Transverse colon (tissue), 4 donors: ENCODE measurements at regions not wholly inside any gene's neighbourhood (a gene's known extent, or its start where the extent isn't known, plus 50 kb on each side); places are given as distances from the start of the nearest gene placed in this dataset.

Source experiments
- DNase-seq: peaks from one replicate; pipeline ENCODE4 v3.0.0-alpha.2; 2019
- H3K27ac ChIP-seq, 4 donors: fragments of 200-600 bp; sonication (generic); 2 replicates each; pipeline ENCODE4 v1.5.1; 2016 to 2018; ENCODE audit warnings: inconsistent platforms in 4 of 4
- H3K27me3 ChIP-seq: fragments of 200-600 bp; sonication (generic); 2 replicates; pipeline ENCODE4 v1.5.1; 2017; ENCODE audit warnings: inconsistent platforms
- H3K36me3 ChIP-seq, 4 donors: fragments of 200-600 bp; sonication (generic); 2 replicates each; pipeline ENCODE4 v1.5.1; 2017 to 2019; ENCODE audit warnings: inconsistent platforms in 4 of 4
- H3K4me1 ChIP-seq, 4 donors: fragments of 200-600 bp; sonication (generic); 2 replicates each; pipeline ENCODE4 v1.5.1; 2017 to 2020; ENCODE audit warnings: inconsistent platforms in 4 of 4
- H3K4me3 ChIP-seq, 4 donors: fragments of 200-600 bp; sonication (generic); 1 replicate in 1 of 4; 2 replicates in 3 of 4; pipeline versions ENCODE4 v1.5.1 to v1.6.1; 2017 to 2019; ENCODE audit warnings: inconsistent platforms in 4 of 4
- H3K9me3 ChIP-seq, 2 donors: fragments of 200-600 bp; sonication (generic); 2 replicates each; pipeline ENCODE4 v1.5.1; 2017 to 2019; ENCODE audit warnings: inconsistent platforms in 2 of 2
- EP300 ChIP-seq: sonication (generic); formaldehyde crosslinking; IDR thresholded peaks from one replicate; pipeline ENCODE4 v1.6.1; 2017; ENCODE audit warnings: antibody characterized with exemption, low read depth
- POLR2A ChIP-seq: fragments of 450-650 bp; IDR thresholded peaks from one replicate; pipeline ENCODE4 v1.6.1; 2016; ENCODE audit warnings: antibody characterized with exemption, mild to moderate bottlenecking, moderate library complexity
- POLR2AphosphoS5 ChIP-seq, 3 donors: sonication (generic); formaldehyde crosslinking; IDR thresholded peaks; one replicate each; pipeline ENCODE4 v1.6.1; 2016; ENCODE audit warnings: antibody characterized with exemption in 3 of 3
- WGBS, 2 donors: methylation state at CpG; one replicate each; pipeline ENCODE4 v1.1.5; 2018; ENCODE audit warnings: low coverage in 1 of 2; 5-methylcytosine and 5-hydroxymethylcytosine counted together
- in situ Hi-C, 4 donors: fragments of 200-750 bp; cut with MboI; loops; one replicate each; pipeline versions ENCODE4 v1.15.0 to v1.15.1; 2017; ENCODE audit warnings: low sequenced_read_pairs in 3 of 4, low pct_ligation_motif_present in 1 of 4, low pct_unique_long_range_greater_than_20kb in 1 of 4
- intact Hi-C: fragments of 100-400 bp; cut with DNase I; formaldehyde crosslinking; loops from one replicate; pipeline ENCODE4 v1.15.1; 2023; ENCODE audit warnings: low total_unique reads
- TF ChIP-seq, protein P1 (sequence below), 5 experiments: fragments of 200-600 bp in 3 of 5; fragments of 450-650 bp in 2 of 5; sonication (generic) in 3 of 5; IDR thresholded peaks; 1 replicate in 2 of 5; 2 replicates in 3 of 5; pipeline ENCODE4 v1.5.1; 2016 to 2017; ENCODE audit warnings: antibody characterized with exemption in 5 of 5, inconsistent platforms in 3 of 5, mild to moderate bottlenecking in 2 of 5, moderate library complexity in 1 of 5

DNA sequence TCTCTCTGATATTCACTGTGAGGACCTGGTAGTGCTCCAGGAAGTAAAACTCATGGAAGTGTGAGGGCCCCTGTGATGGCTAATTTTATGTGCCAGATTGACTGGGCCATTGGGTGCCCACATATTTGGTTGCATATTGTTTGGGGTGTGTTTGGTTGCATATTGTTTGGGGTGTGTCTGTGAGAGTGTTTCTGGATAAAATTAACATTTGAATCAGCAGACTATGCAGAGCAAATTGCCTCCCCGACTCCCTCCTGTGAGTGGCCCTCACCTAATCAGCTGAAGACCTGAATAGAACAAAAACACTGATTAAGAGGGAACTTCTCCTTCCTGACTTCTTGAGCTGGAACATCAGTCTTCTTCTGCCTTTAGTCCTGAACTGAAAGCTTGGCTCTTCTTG lies 173.3 kb upstream of the LINC00305 start:
- in situ Hi-C loops: no loop called here
- H3K4me3 ChIP-seq: no peak overlapping the region
- H3K4me1 ChIP-seq: no peaks in the 10 kb centered on the region
- no peaks in the 10 kb centered on the region for H3K27me3 ChIP-seq
- TF ChIP-seq, protein P1, sequence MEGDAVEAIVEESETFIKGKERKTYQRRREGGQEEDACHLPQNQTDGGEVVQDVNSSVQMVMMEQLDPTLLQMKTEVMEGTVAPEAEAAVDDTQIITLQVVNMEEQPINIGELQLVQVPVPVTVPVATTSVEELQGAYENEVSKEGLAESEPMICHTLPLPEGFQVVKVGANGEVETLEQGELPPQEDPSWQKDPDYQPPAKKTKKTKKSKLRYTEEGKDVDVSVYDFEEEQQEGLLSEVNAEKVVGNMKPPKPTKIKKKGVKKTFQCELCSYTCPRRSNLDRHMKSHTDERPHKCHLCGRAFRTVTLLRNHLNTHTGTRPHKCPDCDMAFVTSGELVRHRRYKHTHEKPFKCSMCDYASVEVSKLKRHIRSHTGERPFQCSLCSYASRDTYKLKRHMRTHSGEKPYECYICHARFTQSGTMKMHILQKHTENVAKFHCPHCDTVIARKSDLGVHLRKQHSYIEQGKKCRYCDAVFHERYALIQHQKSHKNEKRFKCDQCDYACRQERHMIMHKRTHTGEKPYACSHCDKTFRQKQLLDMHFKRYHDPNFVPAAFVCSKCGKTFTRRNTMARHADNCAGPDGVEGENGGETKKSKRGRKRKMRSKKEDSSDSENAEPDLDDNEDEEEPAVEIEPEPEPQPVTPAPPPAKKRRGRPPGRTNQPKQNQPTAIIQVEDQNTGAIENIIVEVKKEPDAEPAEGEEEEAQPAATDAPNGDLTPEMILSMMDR (IDR thresholded peaks at IDR 0.05): no peak
- no peak for TF ChIP-seq POLR2AphosphoS5 (IDR thresholded peaks at IDR 0.05)
- no peak for TF ChIP-seq EP300
- no peak for TF ChIP-seq POLR2A
- DNase-seq: no peak
- no peaks in the 10 kb centered on the region for H3K9me3 ChIP-seq
- WGBS, 2 donors: 50 to 83% methylated on average over 1 of the region's 1 CpG
- H3K36me3 ChIP-seq: no peaks in the 10 kb centered on the region
- H3K27ac ChIP-seq: no peak overlapping the region
- intact Hi-C loops: no loop called here

DNA sequence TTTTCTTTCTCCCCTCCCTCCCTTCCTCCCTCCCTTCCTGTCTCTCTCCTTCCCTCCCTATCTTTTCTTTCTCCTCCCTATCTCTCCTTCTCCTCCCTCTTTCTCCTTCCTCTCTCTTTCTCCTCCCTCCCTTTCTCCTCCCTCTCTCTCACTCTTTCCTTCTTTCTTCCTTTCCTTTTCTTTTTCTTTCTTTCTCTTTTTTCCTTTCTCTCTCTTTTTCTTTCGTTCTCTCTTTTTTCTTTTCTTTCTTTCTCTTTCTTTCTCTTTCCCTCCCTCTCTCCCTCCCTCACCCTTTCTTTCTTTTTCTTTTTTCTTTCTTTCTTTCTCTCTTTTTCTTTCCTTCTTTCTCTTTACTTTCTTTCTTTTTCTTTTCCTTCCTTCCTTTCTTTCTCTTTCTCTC lies 169.7 kb upstream of the LINC00305 start:
- Histone ChIP-seq H3K4me3 (no peak overlapping the region), H3K27me3 (no peaks in the 10 kb centered on the region), H3K4me1 (no peaks in the 10 kb centered on the region), H3K36me3 (no peaks in the 10 kb centered on the region), H3K27ac (no peak overlapping the region), H3K9me3 (no peaks in the 10 kb centered on the region)
- 88% methylated on average over 1 of the region's 1 CpG for WGBS, 2 donors
- in situ Hi-C loops: no loop called here
- TF ChIP-seq POLR2A (no peak), EP300 (no peak), POLR2AphosphoS5 (IDR thresholded peaks at IDR 0.05) (no peak)
- TF ChIP-seq, protein P1 (IDR thresholded peaks at IDR 0.05): no peak
- no peak for DNase-seq
- intact Hi-C loops: no loop called here

DNA sequence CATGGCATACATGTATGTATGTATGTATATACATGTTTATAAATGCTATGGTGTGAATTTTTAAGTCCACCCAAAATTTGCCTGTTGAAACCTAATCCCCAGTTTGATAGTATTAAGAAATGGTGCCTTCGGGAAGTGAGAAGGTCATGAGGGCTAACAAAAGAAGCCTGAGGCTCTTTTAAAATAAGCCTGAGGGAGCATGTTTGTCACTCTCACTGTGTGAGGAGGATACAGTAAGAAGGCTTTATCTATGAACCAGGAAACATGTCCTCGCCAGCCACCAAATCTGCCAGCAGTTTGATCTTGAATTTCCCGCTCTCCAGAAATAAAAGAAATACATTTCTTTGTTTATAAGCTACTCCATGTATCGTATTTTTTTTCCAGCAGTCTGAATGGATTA lies 163.0 kb upstream of the LINC00305 start:
- 80 to 84% methylated on average over 4 of the region's 4 CpGs for WGBS, 2 donors
- H3K4me1 ChIP-seq: no peaks in the 10 kb centered on the region

DNA sequence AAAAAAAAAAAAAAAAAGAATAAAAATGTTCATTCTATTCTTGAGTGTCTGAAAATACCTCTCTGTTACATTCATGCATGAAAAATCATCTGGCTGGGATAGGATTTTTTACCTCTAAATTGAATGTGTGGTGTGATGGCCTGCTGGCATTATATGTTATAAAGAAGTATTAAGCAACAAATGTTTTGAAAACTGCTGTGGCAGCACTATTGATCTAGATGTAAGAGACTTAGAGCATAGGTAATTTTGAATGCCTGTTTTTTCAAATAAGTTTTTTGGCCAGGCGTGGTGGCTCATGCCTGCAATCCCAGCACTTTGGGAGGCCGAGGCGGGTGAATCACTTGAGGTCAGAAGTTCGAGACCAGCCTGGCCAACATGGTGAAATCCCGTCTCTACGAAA lies 147.0 kb upstream of the LINC00305 start:
- Histone ChIP-seq H3K36me3 (no peaks in the 10 kb centered on the region), H3K27ac (no peak overlapping the region), H3K9me3 (no peaks in the 10 kb centered on the region), H3K4me1 (no peaks in the 10 kb centered on the region), H3K4me3 (no peak overlapping the region), H3K27me3 (no peaks in the 10 kb centered on the region)
- intact Hi-C loops: no loop called here
- WGBS, 2 donors: 90% methylated on average over 6 of the region's 6 CpGs
- TF ChIP-seq POLR2AphosphoS5 (IDR thresholded peaks at IDR 0.05): no peak
- no peak for TF ChIP-seq EP300
- TF ChIP-seq, protein P1 (IDR thresholded peaks at IDR 0.05): no peak
- no peak for TF ChIP-seq POLR2A
- DNase-seq: no peak
- in situ Hi-C loops: no loop called here

More for the DNA sequence above, 163.0 kb upstream of the LINC00305 start:
- in situ Hi-C loops (no loop called here), intact Hi-C loops (no loop called here)
- no peak for DNase-seq
- Histone ChIP-seq H3K9me3 (no peaks in the 10 kb centered on the region), H3K27me3 (no peaks in the 10 kb centered on the region), H3K36me3 (no peaks in the 10 kb centered on the region), H3K4me3 (no peak overlapping the region), H3K27ac (no peak overlapping the region)
- TF ChIP-seq EP300 (no peak), POLR2AphosphoS5 (IDR thresholded peaks at IDR 0.05) (no peak), POLR2A (no peak)
- TF ChIP-seq, protein P1 (IDR thresholded peaks at IDR 0.05): no peak
